Liver (tissue), 8 donors: ENCODE measurements at regions not wholly inside any gene's neighbourhood (a gene's known extent, or its start where the extent isn't known, plus 50 kb on each side); places are given as distances from the start of the nearest gene placed in this dataset.

Experiments used
- DNase-seq: peaks from one replicate; pipeline ENCODE4 v3.0.0-alpha.2; 2017; ENCODE audit warnings: low spot score
- H3K27ac ChIP-seq, 2 donors: one replicate each; pipeline ENCODE4 v1.7.0; 2013; ENCODE audit warnings: inconsistent platforms in 2 of 2, low read length in 2 of 2, control low read depth in 1 of 2, low read depth in 1 of 2, mild to moderate bottlenecking in 1 of 2
- H3K27me3 ChIP-seq, 4 donors: one replicate each; pipeline versions ENCODE4 v1.6.1 to v1.7.0; 2013; ENCODE audit warnings: low read length in 3 of 4, inconsistent platforms in 1 of 4, mild to moderate bottlenecking in 1 of 4, moderate library complexity in 1 of 4; ENCODE audit not compliant: control insufficient read depth in 4 of 4, insufficient read depth in 4 of 4
- H3K36me3 ChIP-seq, 4 donors: one replicate each; pipeline versions ENCODE4 v1.6.1 to v1.7.0; 2013; ENCODE audit warnings: low read length in 3 of 4, mild to moderate bottlenecking in 3 of 4, low read depth in 1 of 4, moderate library complexity in 1 of 4; ENCODE audit not compliant: control insufficient read depth in 4 of 4, insufficient read depth in 3 of 4
- H3K4me1 ChIP-seq, 4 donors: one replicate each; pipeline versions ENCODE4 v1.6.1 to v1.7.0; 2013; ENCODE audit warnings: low read length in 3 of 4, mild to moderate bottlenecking in 3 of 4, moderate library complexity in 1 of 4; ENCODE audit not compliant: control insufficient read depth in 4 of 4, insufficient read depth in 4 of 4
- H3K4me3 ChIP-seq, 3 donors: one replicate each; pipeline versions ENCODE4 v1.6.1 to v1.7.0; 2013; ENCODE audit warnings: low read length in 3 of 3, control low read depth in 1 of 3, low read depth in 1 of 3, mild to moderate bottlenecking in 1 of 3
- H3K9ac ChIP-seq, 2 donors: one replicate each; pipeline ENCODE4 v1.7.0; 2013; ENCODE audit warnings: low read length in 2 of 2, mild to moderate bottlenecking in 2 of 2, moderate library complexity in 2 of 2, control low read depth in 1 of 2, low read depth in 1 of 2
- H3K9me3 ChIP-seq, 4 donors: one replicate each; pipeline versions ENCODE4 v1.6.1 to v1.7.0; 2013; ENCODE audit warnings: low read length in 3 of 4; ENCODE audit not compliant: control insufficient read depth in 4 of 4
- EGR1 ChIP-seq, 2 donors: IDR thresholded peaks; 2 replicates each; pipeline ENCODE4 v1.6.1; 2016 to 2018; ENCODE audit warnings: antibody characterized with exemption in 2 of 2, low read depth in 2 of 2
- FOXA1 ChIP-seq: IDR thresholded peaks from 2 replicates; pipeline ENCODE4 v1.6.1; 2016; ENCODE audit warnings: antibody characterized with exemption
- FOXA2 ChIP-seq: IDR thresholded peaks from 2 replicates; pipeline ENCODE4 v1.6.1; 2016; ENCODE audit warnings: antibody characterized with exemption
- GABPA ChIP-seq, 2 donors: IDR thresholded peaks in 1 of 2; conservative IDR thresholded peaks in 1 of 2; 2 replicates each; pipeline ENCODE4 v1.6.1; 2016; ENCODE audit warnings: antibody characterized with exemption in 2 of 2, mild to moderate bottlenecking in 1 of 2, moderate library complexity in 1 of 2
- HNF4A ChIP-seq, 2 donors: conservative IDR thresholded peaks; 2 replicates each; pipeline ENCODE4 v1.6.1; 2016; ENCODE audit warnings: antibody characterized with exemption in 2 of 2, mild to moderate bottlenecking in 2 of 2
- HNF4G ChIP-seq: IDR thresholded peaks from 2 replicates; pipeline ENCODE4 v1.6.1; 2016; ENCODE audit warnings: antibody characterized with exemption
- JUND ChIP-seq, 2 donors: IDR thresholded peaks; 2 replicates each; pipeline ENCODE4 v1.6.1; 2016; ENCODE audit warnings: antibody characterized with exemption in 2 of 2
- NR2F2 ChIP-seq: IDR thresholded peaks from 2 replicates; pipeline ENCODE4 v1.6.1; 2016; ENCODE audit warnings: antibody characterized with exemption
- REST ChIP-seq: IDR thresholded peaks from 2 replicates; pipeline ENCODE4 v1.6.1; 2016; ENCODE audit warnings: antibody characterized with exemption, mild to moderate bottlenecking
- RXRA ChIP-seq, 2 donors: IDR thresholded peaks; 2 replicates each; pipeline ENCODE4 v1.6.1; 2017 to 2018; ENCODE audit warnings: antibody characterized with exemption in 2 of 2, mild to moderate bottlenecking in 1 of 2
- SP1 ChIP-seq: IDR thresholded peaks from 2 replicates; pipeline ENCODE4 v1.6.1; 2018; ENCODE audit warnings: antibody characterized with exemption, mild to moderate bottlenecking
- TAF1 ChIP-seq: conservative IDR thresholded peaks from 2 replicates; pipeline ENCODE4 v1.6.1; 2016; ENCODE audit warnings: antibody characterized with exemption, mild to moderate bottlenecking
- YY1 ChIP-seq: IDR thresholded peaks from 2 replicates; pipeline ENCODE4 v1.6.1; 2016; ENCODE audit warnings: antibody characterized with exemption, mild to moderate bottlenecking
- WGBS: extraction: QIAGEN DNeasy Blood & Tissue Kit; methylation state at CpG from one replicate; pipeline ENCODE4 v1.1.7; 2013; 5-methylcytosine and 5-hydroxymethylcytosine counted together
- TF ChIP-seq, protein P1 (sequence below): IDR thresholded peaks from 2 replicates; pipeline ENCODE4 v1.6.1; 2016; ENCODE audit warnings: antibody characterized with exemption
- TF ChIP-seq, protein P2 (sequence below): IDR thresholded peaks from 2 replicates; pipeline ENCODE4 v1.6.1; 2016; ENCODE audit warnings: antibody characterized with exemption
- TF ChIP-seq, protein P3 (sequence below): fragments of 150-350 bp; IDR thresholded peaks from 2 replicates; pipeline ENCODE4 v1.5.1; 2017; ENCODE audit warnings: improper control_type of control experiment, low read depth, low read length; ENCODE audit not compliant: missing input control
- donor health status: healthy.
- donor health status: healthy.
- donor health status: healthy.
- donor health status: healthy.
- donor health status: healthy.

DNA sequence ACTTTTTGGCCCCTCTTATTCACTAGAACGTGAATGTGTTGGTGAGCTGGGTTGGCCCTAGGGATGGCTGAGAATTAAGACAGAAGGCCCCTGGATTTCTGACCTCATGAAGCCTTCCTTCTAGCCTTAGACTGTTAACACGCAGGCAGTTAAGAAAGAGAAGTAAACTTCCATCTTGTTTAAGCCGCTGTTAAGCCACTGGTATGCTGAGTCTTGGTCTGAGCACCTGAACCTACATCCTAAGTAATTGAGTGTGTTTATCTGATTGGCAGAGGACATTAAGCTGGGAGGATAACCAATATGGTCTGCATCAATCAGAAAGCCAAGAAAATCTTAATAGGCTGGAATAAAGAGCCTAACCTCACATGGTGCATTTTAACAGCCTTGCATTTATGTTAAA lies 535.0 kb upstream of the ARID1B start:
- peaks cover 0 to 4% (median 0%) of the 10 kb centered on the region in 4 donors for H3K27me3 ChIP-seq
- H3K4me1 ChIP-seq, result no peaks in the 10 kb centered on the region
- H3K27ac ChIP-seq, result no peak overlapping the region
- 81% methylated on average over 3 of the region's 3 CpGs for WGBS
- DNase-seq, result no peak
- no peaks in the 10 kb centered on the region for H3K9me3 ChIP-seq
- H3K36me3 ChIP-seq, result no peaks in the 10 kb centered on the region
- H3K9ac ChIP-seq, result no peak overlapping the region
- no peak for TF ChIP-seq HNF4A (conservative IDR thresholded peaks at IDR 0.05)
- H3K4me3 ChIP-seq, result no peak overlapping the region

DNA sequence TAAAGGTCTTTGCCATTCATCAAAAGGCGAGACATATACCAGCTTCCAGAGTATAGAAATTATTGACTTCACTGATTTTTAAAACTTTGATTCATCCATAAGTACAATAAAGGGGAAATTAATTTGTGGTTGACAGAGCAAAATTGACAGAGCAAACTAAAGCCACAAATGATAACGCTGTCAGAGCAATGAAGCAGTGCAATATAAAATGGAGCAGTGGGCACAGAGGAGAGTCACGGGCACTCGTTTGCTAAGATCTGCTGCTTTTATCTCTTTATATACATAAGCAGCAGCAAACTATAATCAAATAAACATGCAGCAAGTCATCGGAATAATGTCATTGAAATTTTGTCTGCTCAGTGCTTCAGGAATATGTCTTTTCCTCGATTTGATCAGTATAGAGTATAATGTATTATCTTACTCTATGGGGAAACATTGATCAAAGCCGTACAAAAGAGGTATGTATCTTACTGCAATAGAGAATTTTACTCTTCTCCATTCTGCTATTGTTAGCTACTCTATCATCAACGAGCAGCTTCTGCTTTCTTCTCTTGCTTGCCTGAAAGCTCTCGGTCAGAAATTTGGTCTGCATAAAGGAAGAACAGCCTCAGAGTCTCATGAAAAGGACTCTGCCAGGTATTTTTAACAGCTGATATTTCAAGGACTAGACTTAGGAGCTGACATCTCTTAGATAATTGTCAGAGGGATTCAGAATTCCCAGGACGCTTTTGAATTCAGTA lies 546.0 kb upstream of the ARID1B start:
- Histone ChIP-seq H3K36me3 (no peaks in the 10 kb centered on the region), H3K4me1 (no peaks in the 10 kb centered on the region), H3K9me3 (no peaks in the 10 kb centered on the region), H3K27me3 (no peaks in the 10 kb centered on the region), H3K27ac (no peak overlapping the region), H3K9ac (no peak overlapping the region), H3K4me3 (no peak overlapping the region)
- WGBS, result 72% methylated on average over 10 of the region's 10 CpGs
- DNase-seq, result no peak
- TF ChIP-seq TAF1 (no peak), GABPA (IDR thresholded peaks at IDR 0.05 in 1 of 2, conservative IDR thresholded peaks at IDR 0.05 in 1 of 2) (no peak), EGR1 (IDR thresholded peaks at IDR 0.05; ENCODE audit: low read depth in 2 of 2) (no peak), YY1 (no peak), SP1 (no peak)

DNA sequence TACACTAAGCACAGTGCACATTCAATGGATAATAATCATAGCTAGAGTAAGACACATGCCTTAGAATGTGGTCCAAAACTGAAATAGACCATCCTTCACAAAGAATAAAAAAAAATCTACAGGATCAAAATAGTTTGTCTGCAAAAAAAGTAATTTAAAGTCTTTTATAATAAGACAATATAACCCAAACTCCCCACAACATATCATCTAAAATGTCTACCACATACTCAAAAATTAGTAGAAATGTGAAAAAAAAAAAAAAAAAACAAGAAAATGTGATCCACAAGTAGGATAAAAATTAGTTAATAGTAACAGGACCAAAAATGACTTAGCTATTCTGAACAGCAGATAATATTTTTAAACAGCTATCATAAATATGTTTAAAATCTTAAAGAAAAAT lies 557.2 kb upstream of the ARID1B start:
- H3K9ac ChIP-seq, result no peak overlapping the region
- DNase-seq, result no peak
- TF ChIP-seq FOXA1 (no peak), REST (no peak), NR2F2 (no peak), FOXA2 (no peak)

DNA sequence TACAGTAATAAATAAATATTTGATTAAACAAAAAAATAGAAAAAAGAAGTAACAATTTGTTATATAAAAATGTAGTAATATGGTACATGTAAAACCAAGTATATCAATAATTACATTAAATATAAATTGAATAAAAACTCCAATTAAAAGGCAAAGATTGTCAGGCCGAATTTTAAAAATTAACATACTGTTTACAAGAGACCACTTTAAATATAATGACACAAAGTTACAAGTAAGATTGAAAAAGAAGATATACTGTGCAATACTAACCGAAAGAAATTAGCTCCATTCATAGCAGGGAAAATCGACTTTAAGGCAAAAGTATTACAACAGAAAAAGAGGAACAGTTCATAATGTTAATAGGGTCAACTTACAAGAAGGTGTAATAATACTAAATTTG lies 571.5 kb upstream of the ARID1B start:
- WGBS, result 73% methylated on average over 3 of the region's 3 CpGs
- no peaks in the 10 kb centered on the region for H3K36me3 ChIP-seq
- H3K9ac ChIP-seq, result no peak overlapping the region
- TF ChIP-seq, protein P1, sequence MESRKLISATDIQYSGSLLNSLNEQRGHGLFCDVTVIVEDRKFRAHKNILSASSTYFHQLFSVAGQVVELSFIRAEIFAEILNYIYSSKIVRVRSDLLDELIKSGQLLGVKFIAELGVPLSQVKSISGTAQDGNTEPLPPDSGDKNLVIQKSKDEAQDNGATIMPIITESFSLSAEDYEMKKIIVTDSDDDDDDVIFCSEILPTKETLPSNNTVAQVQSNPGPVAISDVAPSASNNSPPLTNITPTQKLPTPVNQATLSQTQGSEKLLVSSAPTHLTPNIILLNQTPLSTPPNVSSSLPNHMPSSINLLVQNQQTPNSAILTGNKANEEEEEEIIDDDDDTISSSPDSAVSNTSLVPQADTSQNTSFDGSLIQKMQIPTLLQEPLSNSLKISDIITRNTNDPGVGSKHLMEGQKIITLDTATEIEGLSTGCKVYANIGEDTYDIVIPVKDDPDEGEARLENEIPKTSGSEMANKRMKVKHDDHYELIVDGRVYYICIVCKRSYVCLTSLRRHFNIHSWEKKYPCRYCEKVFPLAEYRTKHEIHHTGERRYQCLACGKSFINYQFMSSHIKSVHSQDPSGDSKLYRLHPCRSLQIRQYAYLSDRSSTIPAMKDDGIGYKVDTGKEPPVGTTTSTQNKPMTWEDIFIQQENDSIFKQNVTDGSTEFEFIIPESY, result no peak
- TF ChIP-seq, protein P2, sequence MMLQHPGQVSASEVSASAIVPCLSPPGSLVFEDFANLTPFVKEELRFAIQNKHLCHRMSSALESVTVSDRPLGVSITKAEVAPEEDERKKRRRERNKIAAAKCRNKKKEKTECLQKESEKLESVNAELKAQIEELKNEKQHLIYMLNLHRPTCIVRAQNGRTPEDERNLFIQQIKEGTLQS, result no peak
- TF ChIP-seq JUND (IDR thresholded peaks at IDR 0.05) (no peak), YY1 (no peak), GABPA (IDR thresholded peaks at IDR 0.05 in 1 of 2, conservative IDR thresholded peaks at IDR 0.05 in 1 of 2) (no peak), HNF4G (no peak), RXRA (IDR thresholded peaks at IDR 0.05) (no peak), FOXA1 (no peak), SP1 (no peak), TAF1 (no peak), NR2F2 (no peak), FOXA2 (no peak), HNF4A (conservative IDR thresholded peaks at IDR 0.05) (no peak)
- TF ChIP-seq, protein P3, sequence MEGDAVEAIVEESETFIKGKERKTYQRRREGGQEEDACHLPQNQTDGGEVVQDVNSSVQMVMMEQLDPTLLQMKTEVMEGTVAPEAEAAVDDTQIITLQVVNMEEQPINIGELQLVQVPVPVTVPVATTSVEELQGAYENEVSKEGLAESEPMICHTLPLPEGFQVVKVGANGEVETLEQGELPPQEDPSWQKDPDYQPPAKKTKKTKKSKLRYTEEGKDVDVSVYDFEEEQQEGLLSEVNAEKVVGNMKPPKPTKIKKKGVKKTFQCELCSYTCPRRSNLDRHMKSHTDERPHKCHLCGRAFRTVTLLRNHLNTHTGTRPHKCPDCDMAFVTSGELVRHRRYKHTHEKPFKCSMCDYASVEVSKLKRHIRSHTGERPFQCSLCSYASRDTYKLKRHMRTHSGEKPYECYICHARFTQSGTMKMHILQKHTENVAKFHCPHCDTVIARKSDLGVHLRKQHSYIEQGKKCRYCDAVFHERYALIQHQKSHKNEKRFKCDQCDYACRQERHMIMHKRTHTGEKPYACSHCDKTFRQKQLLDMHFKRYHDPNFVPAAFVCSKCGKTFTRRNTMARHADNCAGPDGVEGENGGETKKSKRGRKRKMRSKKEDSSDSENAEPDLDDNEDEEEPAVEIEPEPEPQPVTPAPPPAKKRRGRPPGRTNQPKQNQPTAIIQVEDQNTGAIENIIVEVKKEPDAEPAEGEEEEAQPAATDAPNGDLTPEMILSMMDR, result no peak

More for the DNA sequence above, 557.2 kb upstream of the ARID1B start:
- Histone ChIP-seq H3K4me1 (no peaks in the 10 kb centered on the region), H3K4me3 (no peak overlapping the region), H3K9me3 (peaks cover 0 to 5% (median under 1%) of the 10 kb centered on the region in 4 donors), H3K27ac (no peak overlapping the region), H3K36me3 (no peaks in the 10 kb centered on the region), H3K27me3 (no peaks in the 10 kb centered on the region)

More for the DNA sequence above, 571.5 kb upstream of the ARID1B start:
- Histone ChIP-seq H3K4me3 (no peak overlapping the region), H3K27me3 (no peaks in the 10 kb centered on the region), H3K27ac (no peak overlapping the region), H3K9me3 (peaks cover 0 to 3% (median 0%) of the 10 kb centered on the region in 4 donors), H3K4me1 (no peaks in the 10 kb centered on the region)
- DNase-seq, result no peak
